OCI-LY7 (cell line): ENCODE measurements at regions not wholly inside any gene's neighbourhood (a gene's known extent, or its start where the extent isn't known, plus 50 kb on each side); places are given as distances from the start of the nearest gene placed in this dataset.

Experiments used
- BruUV-seq: library from RNA; stranded (reverse); fragments of 400-500 nt; replicated peaks from 2 replicates; lab custom pipeline; 2021; lab: Mats Ljungman, UMichigan
- CTCF ChIA-PET: fragments of 300-600 bp; sonication (Branson Sonifier 250); formaldehyde crosslinking; loops from one replicate; lab custom pipeline; 2022; ENCODE audit warnings: antibody characterized with exemption; ENCODE audit not compliant: unreplicated experiment; lab: Charles Lee
- POLR2A ChIA-PET: fragments of 300-600 bp; sonication (Branson Sonifier 250); formaldehyde crosslinking; loops from one replicate; lab custom pipeline; 2022; ENCODE audit warnings: antibody characterized with exemption; lab: Charles Lee
- DNase-seq: peaks from one replicate; pipeline ENCODE4 v3.0.0-alpha.2; 2015; ENCODE audit warnings: low spot score
- H2AFZ ChIP-seq: fragments of 200-600 bp; sonication (generic), shearing (Covaris generic); 2 replicates; pipeline ENCODE4 v1.6.1; 2014; ENCODE audit warnings: mild to moderate bottlenecking, antibody characterized with exemption, low read length, moderate library complexity
- H3K27ac ChIP-seq: fragments of 200-600 bp; sonication (generic); 2 replicates; pipeline ENCODE4 v1.5.1; 2014; ENCODE audit warnings: mixed run types, low read depth, mild to moderate bottlenecking, moderate library complexity, low read length, inconsistent platforms; ENCODE audit not compliant: poor library complexity, severe bottlenecking
- H3K36me3 ChIP-seq: fragments of 200-600 bp; sonication (generic); 2 replicates; pipeline ENCODE4 v1.6.1; 2014; ENCODE audit warnings: mild to moderate bottlenecking, antibody characterized with exemption, low read length, moderate library complexity, mixed read lengths; ENCODE audit not compliant: insufficient read depth
- H3K4me1 ChIP-seq: fragments of 200-600 bp; sonication (generic); 2 replicates; pipeline ENCODE4 v1.5.1; 2014; ENCODE audit warnings: mild to moderate bottlenecking, low read length; ENCODE audit not compliant: insufficient read depth, poor library complexity, severe bottlenecking
- H3K4me2 ChIP-seq: fragments of 200-600 bp; sonication (generic); 2 replicates; pipeline ENCODE4 v1.6.1; 2014; ENCODE audit warnings: mild to moderate bottlenecking, low read length
- H3K4me3 ChIP-seq: fragments of 200-600 bp; sonication (generic); 2 replicates; pipeline ENCODE4 v1.5.1; 2014; ENCODE audit warnings: mild to moderate bottlenecking, low read depth, low read length; ENCODE audit not compliant: poor library complexity, severe bottlenecking
- H3K79me2 ChIP-seq: fragments of 200-600 bp; sonication (generic); 2 replicates; pipeline ENCODE4 v1.6.1; 2016; ENCODE audit warnings: low read depth, mild to moderate bottlenecking, low read length, moderate library complexity, mixed read lengths; ENCODE audit not compliant: insufficient read depth
- H3K9me2 ChIP-seq: fragments of 200-600 bp; sonication (generic); 2 replicates; pipeline ENCODE4 v1.6.1; 2016; ENCODE audit warnings: mild to moderate bottlenecking, low read length, mixed read lengths; ENCODE audit not compliant: insufficient read depth
- H3K9me3 ChIP-seq: fragments of 200-600 bp; sonication (generic); 2 replicates; pipeline ENCODE4 v1.6.1; 2014; ENCODE audit warnings: mild to moderate bottlenecking, mixed run types, low read length, mixed read lengths
- H4K20me1 ChIP-seq: fragments of 200-600 bp; sonication (generic); 2 replicates; pipeline ENCODE4 v1.6.1; 2014; ENCODE audit warnings: mild to moderate bottlenecking, antibody characterized with exemption, low read length, moderate library complexity, mixed read lengths; ENCODE audit not compliant: insufficient read depth
- EZH2phosphoT487 ChIP-seq: fragments of 200-600 bp; sonication (generic); IDR thresholded peaks from 2 replicates; pipeline ENCODE4 v1.6.1; 2018; ENCODE audit warnings: low read depth, borderline replicate concordance, mild to moderate bottlenecking, mixed run types, antibody characterized with exemption, low read length, moderate library complexity, mixed read lengths
- intact Hi-C: fragments of 100-400 bp; cut with micrococcal nuclease; formaldehyde crosslinking; loops from one replicate; pipeline ENCODE4 v1.10.0; 2022; ENCODE audit not compliant: unreplicated experiment
- TF ChIP-seq, protein P1 (sequence below): fragments of 200-600 bp; sonication (generic); conservative IDR thresholded peaks from 2 replicates; pipeline ENCODE4 v1.5.1; 2014; ENCODE audit warnings: mild to moderate bottlenecking, antibody characterized with exemption, low read length, moderate library complexity, mixed read lengths

- Histone ChIP-seq H3K9me3 (no peaks in the 10 kb centered on the region), H3K79me2 (no peaks in the 10 kb centered on the region), H3K4me1 (no peaks in the 10 kb centered on the region), H4K20me1 (no peaks in the 10 kb centered on the region), H3K9me2 (no peaks in the 10 kb centered on the region), H2AFZ (no peak overlapping the region), H3K4me2 (no peak overlapping the region), H3K36me3 (no peaks in the 10 kb centered on the region), H3K27ac (no peak overlapping the region), H3K4me3 (no peak overlapping the region)
- no TSS peak for BruUV-seq
- DNase-seq: no peak
- CTCF ChIA-PET: no interaction called here
- TF ChIP-seq EZH2phosphoT487: no peak
- TF ChIP-seq, protein P1, sequence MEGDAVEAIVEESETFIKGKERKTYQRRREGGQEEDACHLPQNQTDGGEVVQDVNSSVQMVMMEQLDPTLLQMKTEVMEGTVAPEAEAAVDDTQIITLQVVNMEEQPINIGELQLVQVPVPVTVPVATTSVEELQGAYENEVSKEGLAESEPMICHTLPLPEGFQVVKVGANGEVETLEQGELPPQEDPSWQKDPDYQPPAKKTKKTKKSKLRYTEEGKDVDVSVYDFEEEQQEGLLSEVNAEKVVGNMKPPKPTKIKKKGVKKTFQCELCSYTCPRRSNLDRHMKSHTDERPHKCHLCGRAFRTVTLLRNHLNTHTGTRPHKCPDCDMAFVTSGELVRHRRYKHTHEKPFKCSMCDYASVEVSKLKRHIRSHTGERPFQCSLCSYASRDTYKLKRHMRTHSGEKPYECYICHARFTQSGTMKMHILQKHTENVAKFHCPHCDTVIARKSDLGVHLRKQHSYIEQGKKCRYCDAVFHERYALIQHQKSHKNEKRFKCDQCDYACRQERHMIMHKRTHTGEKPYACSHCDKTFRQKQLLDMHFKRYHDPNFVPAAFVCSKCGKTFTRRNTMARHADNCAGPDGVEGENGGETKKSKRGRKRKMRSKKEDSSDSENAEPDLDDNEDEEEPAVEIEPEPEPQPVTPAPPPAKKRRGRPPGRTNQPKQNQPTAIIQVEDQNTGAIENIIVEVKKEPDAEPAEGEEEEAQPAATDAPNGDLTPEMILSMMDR: no peak
- POLR2A ChIA-PET: interaction anchor here (0.5 kb wide), 1 partner anchor 12 kb away, joined by 3 read pairs; no protein-coding TSS in a partner anchor
- intact Hi-C loops: no loop called here
Observed at GRCh38 chr7:8321312-8321711, 59.3 kb upstream of the ICA1 start.

- no TSS peak for BruUV-seq
Observed at GRCh38 chr7:8322667-8323066, 60.7 kb upstream of the ICA1 start.

GRCh38 chr7:8325067-8325466, 63.1 kb upstream of the ICA1 start:
- BruUV-seq: no TSS peak
- no peaks in the 10 kb centered on the region for H3K79me2 ChIP-seq
- ChIA-PET CTCF (no interaction called here), POLR2A (interaction anchor here (0.6 kb wide), 1 partner anchor 1256 kb away, joined by 3 read pairs; no protein-coding TSS in a partner anchor)
- no peak for DNase-seq
- H3K9me2 ChIP-seq: no peaks in the 10 kb centered on the region
- no peak overlapping the region for H3K4me3 ChIP-seq
- H3K36me3 ChIP-seq: no peaks in the 10 kb centered on the region
- no peak overlapping the region for H3K27ac ChIP-seq
- no peaks in the 10 kb centered on the region for H3K9me3 ChIP-seq
- no peak overlapping the region for H3K4me2 ChIP-seq
- no peak overlapping the region for H2AFZ ChIP-seq
- intact Hi-C loops: no loop called here
- H4K20me1 ChIP-seq: no peaks in the 10 kb centered on the region
- TF ChIP-seq EZH2phosphoT487: no peak
- TF ChIP-seq, protein P1: no peak
- no peaks in the 10 kb centered on the region for H3K4me1 ChIP-seq

More at GRCh38 chr7:8322667-8323066, 60.7 kb upstream of the ICA1 start:
- no peaks in the 10 kb centered on the region for H3K9me2 ChIP-seq
- no peak overlapping the region for H3K27ac ChIP-seq
- H3K36me3 ChIP-seq: no peaks in the 10 kb centered on the region
- intact Hi-C loops: no loop called here
- no peaks in the 10 kb centered on the region for H3K9me3 ChIP-seq
- no peak for DNase-seq
- no peaks in the 10 kb centered on the region for H3K4me1 ChIP-seq
- TF ChIP-seq, protein P1: no peak
- TF ChIP-seq EZH2phosphoT487: no peak
- H3K4me3 ChIP-seq: no peak overlapping the region
- ChIA-PET POLR2A (interaction anchor here (0.7 kb wide), 1 partner anchor 98 kb away, joined by 3 read pairs; no protein-coding TSS in a partner anchor), CTCF (no interaction called here)
- no peaks in the 10 kb centered on the region for H4K20me1 ChIP-seq
- no peak overlapping the region for H2AFZ ChIP-seq
- no peaks in the 10 kb centered on the region for H3K79me2 ChIP-seq
- H3K4me2 ChIP-seq: no peak overlapping the region
